ENCODE measurements at regions not wholly inside any gene's neighbourhood (a gene's known extent, or its start where the extent isn't known, plus 50 kb on each side); places are given as distances from the start of the nearest gene placed in this dataset.

GRCh38 chr2:219832904-219833303 lies 205.5 kb downstream of the SLC4A3 start:
- no peak for DNase-seq (ENCODE audit: low read depth)
- TF ChIP-seq, protein P1, sequence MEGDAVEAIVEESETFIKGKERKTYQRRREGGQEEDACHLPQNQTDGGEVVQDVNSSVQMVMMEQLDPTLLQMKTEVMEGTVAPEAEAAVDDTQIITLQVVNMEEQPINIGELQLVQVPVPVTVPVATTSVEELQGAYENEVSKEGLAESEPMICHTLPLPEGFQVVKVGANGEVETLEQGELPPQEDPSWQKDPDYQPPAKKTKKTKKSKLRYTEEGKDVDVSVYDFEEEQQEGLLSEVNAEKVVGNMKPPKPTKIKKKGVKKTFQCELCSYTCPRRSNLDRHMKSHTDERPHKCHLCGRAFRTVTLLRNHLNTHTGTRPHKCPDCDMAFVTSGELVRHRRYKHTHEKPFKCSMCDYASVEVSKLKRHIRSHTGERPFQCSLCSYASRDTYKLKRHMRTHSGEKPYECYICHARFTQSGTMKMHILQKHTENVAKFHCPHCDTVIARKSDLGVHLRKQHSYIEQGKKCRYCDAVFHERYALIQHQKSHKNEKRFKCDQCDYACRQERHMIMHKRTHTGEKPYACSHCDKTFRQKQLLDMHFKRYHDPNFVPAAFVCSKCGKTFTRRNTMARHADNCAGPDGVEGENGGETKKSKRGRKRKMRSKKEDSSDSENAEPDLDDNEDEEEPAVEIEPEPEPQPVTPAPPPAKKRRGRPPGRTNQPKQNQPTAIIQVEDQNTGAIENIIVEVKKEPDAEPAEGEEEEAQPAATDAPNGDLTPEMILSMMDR (IDR thresholded peaks at IDR 0.05; ENCODE audit: insufficient read depth, low read length, poor library complexity, severe bottlenecking), result no peak
- no peaks in the 10 kb centered on the region for H3K36me3 ChIP-seq (ENCODE audit: control insufficient read depth, insufficient read depth, low read length)
- H3K27me3 ChIP-seq (ENCODE audit: control insufficient read depth, insufficient read depth, low read length), result no peaks in the 10 kb centered on the region
- no peak overlapping the region for H3K4me3 ChIP-seq (ENCODE audit: low read depth, low read length)

DNA sequence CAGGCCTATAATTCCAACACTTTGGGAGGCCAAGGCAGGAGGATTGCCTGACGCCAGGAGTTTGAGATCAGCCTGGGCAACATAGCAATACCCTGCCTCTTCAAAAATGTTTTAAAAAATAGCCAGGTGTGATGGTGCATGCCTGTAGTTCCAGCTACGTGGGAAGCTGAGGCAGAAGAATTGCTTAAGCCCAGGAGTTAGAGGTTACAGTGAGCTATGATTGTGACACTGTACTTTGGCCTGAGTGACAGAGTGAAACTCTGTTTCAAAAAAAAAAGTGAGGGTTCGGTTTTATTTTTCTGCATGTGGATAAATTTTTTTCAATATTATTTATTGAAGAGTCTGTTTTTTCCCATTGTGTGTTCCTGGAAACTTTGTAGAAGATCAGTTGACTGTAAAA lies 208.1 kb downstream of the SLC4A3 start:
- no peak for DNase-seq (ENCODE audit: low read depth)
- H3K36me3 ChIP-seq (ENCODE audit: control insufficient read depth, insufficient read depth, low read length), result no peaks in the 10 kb centered on the region
- no peak overlapping the region for H3K4me3 ChIP-seq (ENCODE audit: low read depth, low read length)
- TF ChIP-seq, protein P1 (IDR thresholded peaks at IDR 0.05; ENCODE audit: insufficient read depth, low read length, poor library complexity, severe bottlenecking), result no peak
- no peaks in the 10 kb centered on the region for H3K27me3 ChIP-seq (ENCODE audit: control insufficient read depth, insufficient read depth, low read length)

GRCh38 chr2:219836647-219837177 lies 209.3 kb downstream of the SLC4A3 start:
- TF ChIP-seq, protein P1 (IDR thresholded peaks at IDR 0.05; ENCODE audit: insufficient read depth, low read length, poor library complexity, severe bottlenecking), result no peak
- Histone ChIP-seq H3K4me3 (ENCODE audit: low read depth, low read length) (no peak overlapping the region), H3K36me3 (ENCODE audit: control insufficient read depth, insufficient read depth, low read length) (no peaks in the 10 kb centered on the region), H3K27me3 (ENCODE audit: control insufficient read depth, insufficient read depth, low read length) (no peaks in the 10 kb centered on the region)
- no peak for DNase-seq (ENCODE audit: low read depth)

GRCh38 chr2:219844401-219845091 lies 217.1 kb downstream of the SLC4A3 start:
- no peak for DNase-seq (ENCODE audit: low read depth)
- TF ChIP-seq, protein P1 (IDR thresholded peaks at IDR 0.05; ENCODE audit: insufficient read depth, low read length, poor library complexity, severe bottlenecking), result no peak
- H3K4me3 ChIP-seq (ENCODE audit: low read depth, low read length), result no peak overlapping the region
- no peaks in the 10 kb centered on the region for H3K36me3 ChIP-seq (ENCODE audit: control insufficient read depth, insufficient read depth, low read length)
- peaks cover 3% of the 10 kb centered on the region for H3K27me3 ChIP-seq (ENCODE audit: control insufficient read depth, insufficient read depth, low read length)

DNA sequence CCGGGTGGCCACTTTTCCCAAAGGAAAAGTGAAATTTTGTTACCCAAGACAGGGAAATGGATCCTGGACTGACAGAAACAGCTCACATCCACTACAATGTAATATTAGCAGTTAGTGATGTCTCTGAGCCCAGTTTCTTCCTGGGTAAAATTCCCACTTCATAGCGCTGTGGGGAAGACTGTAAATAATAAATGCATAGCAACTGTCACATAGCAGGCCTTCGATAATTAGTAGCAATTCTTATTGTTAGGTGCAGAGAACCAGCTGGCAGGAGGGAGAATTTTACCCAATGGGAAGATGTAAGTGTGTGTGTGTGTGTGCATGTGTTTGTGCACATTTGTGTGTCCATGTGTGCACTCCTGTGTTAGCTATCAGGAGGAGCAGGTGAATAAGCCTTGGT lies 221.5 kb downstream of the SLC4A3 start:
- TF ChIP-seq, protein P1 (IDR thresholded peaks at IDR 0.05; ENCODE audit: insufficient read depth, low read length, poor library complexity, severe bottlenecking), result no peak
- DNase-seq (ENCODE audit: low read depth), result no peak
- Histone ChIP-seq H3K4me3 (ENCODE audit: low read depth, low read length) (no peak overlapping the region), H3K36me3 (ENCODE audit: control insufficient read depth, insufficient read depth, low read length) (no peaks in the 10 kb centered on the region), H3K27me3 (ENCODE audit: control insufficient read depth, insufficient read depth, low read length) (peaks cover 5% of the 10 kb centered on the region)

GRCh38 chr2:219851169-219851568 lies 223.7 kb downstream of the SLC4A3 start:
- no peak for DNase-seq (ENCODE audit: low read depth)
- H3K27me3 ChIP-seq (ENCODE audit: control insufficient read depth, insufficient read depth, low read length), result peaks cover 2% of the 10 kb centered on the region
- TF ChIP-seq, protein P1 (IDR thresholded peaks at IDR 0.05; ENCODE audit: insufficient read depth, low read length, poor library complexity, severe bottlenecking), result no peak
- no peaks in the 10 kb centered on the region for H3K36me3 ChIP-seq (ENCODE audit: control insufficient read depth, insufficient read depth, low read length)
- H3K4me3 ChIP-seq (ENCODE audit: low read depth, low read length), result no peak overlapping the region

Data from kidney epithelial cell (primary cell).